GM21825 (cell line): ENCODE measurements at regions not wholly inside any gene's neighbourhood (a gene's known extent, or its start where the extent isn't known, plus 50 kb on each side); places are given as distances from the start of the nearest gene placed in this dataset.
"Not testable (repeated sequence)": the region's sequence is repeated elsewhere in the genome, so short reads cannot be mapped to it uniquely, and the experiment has no call there.

Source experiments
- ATAC-seq: cut with Tn5 transposase; IDR thresholded peaks from one replicate; pipeline ENCODE4 v1.9.1; 2021; ENCODE audit warnings: mild to moderate bottlenecking, moderate library complexity; ENCODE audit not compliant: unreplicated experiment

- no peak for ATAC-seq
Measured at GRCh38 chr3:152209776-152210175, 59.0 kb upstream of the MBNL1 start.

DNA sequence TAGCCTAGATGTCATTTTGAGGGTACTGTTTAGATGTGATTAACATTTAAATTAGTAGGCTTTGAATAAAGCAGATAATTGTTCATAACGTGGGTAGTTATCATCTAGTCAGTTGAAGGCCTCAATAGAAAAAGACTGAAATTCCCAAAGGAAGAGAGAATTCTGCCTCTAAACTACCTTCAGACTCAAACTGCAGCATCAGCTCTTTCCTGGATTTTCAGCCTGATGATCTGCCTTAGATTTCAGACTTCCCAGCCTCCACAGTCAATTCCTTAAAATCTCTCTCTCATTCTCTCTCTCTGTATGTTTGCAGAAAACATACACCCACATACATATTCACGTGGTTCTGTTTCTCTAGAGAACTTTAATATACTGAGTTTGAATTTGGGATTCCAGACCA lies 58.0 kb upstream of the MBNL1 start:
- ATAC-seq: no peak

- no peak for ATAC-seq
Measured at GRCh38 chr3:152211655-152212054, 57.1 kb upstream of the MBNL1 start.

DNA sequence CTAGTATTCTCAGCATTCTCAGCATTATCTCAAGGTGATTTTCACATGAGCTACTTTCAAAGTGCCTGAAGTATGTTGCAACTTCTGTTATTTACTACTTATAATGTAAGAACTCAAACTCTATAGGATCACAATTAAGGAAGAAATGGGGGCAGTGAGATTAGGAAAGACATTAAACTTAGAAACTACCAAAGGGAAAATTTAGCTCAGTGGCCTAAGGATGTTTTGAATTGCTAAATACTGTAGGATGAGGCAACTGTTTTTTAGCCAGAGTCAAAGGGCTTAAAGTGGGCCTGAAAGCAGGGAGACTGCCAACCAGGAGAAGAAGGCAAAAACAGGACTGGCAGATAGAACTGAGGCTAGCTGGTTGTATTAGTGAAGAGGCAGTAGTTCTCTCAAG lies 55.5 kb upstream of the MBNL1 start:
- no peak for ATAC-seq

GRCh38 chr3:152213938-152214337 lies 54.8 kb upstream of the MBNL1 start:
- ATAC-seq: no peak

DNA sequence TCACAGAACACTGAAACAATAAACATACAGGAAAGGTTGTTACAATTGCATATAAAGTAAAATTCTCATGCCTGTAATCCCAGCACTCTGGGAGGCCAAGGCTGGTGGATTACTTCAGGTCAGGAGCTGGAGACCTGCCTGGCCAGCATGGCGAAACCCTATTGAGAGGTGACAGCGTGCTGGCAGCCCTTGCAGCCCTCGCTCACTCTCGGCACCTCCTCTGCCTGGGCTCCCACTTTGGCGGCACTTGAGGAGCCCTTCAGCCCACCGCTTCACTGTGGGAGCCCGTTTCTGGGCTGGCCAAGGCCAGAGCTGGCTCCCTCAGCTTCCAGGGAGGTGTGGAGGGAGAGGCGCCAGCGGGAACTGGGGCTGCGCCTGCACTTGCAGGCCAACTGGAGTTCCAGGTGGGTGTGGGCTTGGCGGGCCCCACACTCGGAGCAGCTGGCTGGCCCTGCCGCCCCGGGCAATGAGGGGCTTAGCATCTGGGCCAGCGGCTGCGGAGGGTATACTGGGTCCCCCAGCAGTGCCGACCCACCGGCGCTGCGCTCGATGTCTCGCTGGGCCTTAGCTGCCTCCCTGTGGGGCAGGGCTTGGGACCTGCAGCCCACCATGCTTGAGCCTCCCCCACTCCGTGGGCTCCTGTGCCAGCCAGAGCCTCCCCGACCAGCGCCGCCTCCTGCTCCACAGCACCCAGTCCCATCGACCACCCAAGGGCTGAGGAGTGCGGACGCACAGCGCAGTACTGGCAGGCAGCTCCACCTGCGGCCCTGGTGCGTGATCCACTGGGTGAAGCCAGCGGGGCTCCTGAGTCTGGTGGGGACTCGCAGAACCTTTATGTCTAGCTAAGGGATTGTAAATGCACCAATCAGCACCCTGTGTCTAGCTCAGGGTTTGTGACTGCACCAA lies 51.5 kb upstream of the MBNL1 start:
- not testable (repeated sequence) for ATAC-seq

GRCh38 chr3:152218602-152219001 lies 50.1 kb upstream of the MBNL1 start:
- no peak for ATAC-seq
